ENCODE measurements at regions not wholly inside any gene's neighbourhood (a gene's known extent, or its start where the extent isn't known, plus 50 kb on each side); places are given as distances from the start of the nearest gene placed in this dataset.
A peak's percentile ranks its signal among the peaks of the same experiment; 100 is the strongest.

GRCh38 chr5:68433923-68434879, 218.6 kb downstream of the PIK3R1 start (continued):
- TF ChIP-seq ZBTB33 (CRISPR knock-in tag; IDR thresholded peaks at IDR 0.05), result no peak
- TF ChIP-seq ZNF552 (CRISPR knock-in tag; IDR thresholded peaks at IDR 0.05; ENCODE audit: borderline replicate concordance), result no peak
- no peak; the same call in 1 of the 2 replicates for TF ChIP-seq MXD4 (CRISPR knock-in tag; IDR thresholded peaks at IDR 0.05)
- no peak for TF ChIP-seq FOXM1 (CRISPR knock-in tag; IDR thresholded peaks at IDR 0.05)
- TF ChIP-seq HOXA3 (CRISPR knock-in tag; IDR thresholded peaks at IDR 0.05), result peak; percentile 31; the same call in 1 of the 2 replicates
- TF ChIP-seq ZNF670 (CRISPR knock-in tag; IDR thresholded peaks at IDR 0.05; ENCODE audit: borderline replicate concordance), result peak; percentile 62; the same call in 1 of the 2 replicates
- no peak for TF ChIP-seq ZBTB34 (CRISPR knock-in tag; IDR thresholded peaks at IDR 0.05)
- TF ChIP-seq ZFP37 (CRISPR knock-in tag; IDR thresholded peaks at IDR 0.05; ENCODE audit: borderline replicate concordance), result no peak
- no peak for TF ChIP-seq RBM39 (IDR thresholded peaks at IDR 0.05; ENCODE audit: low read depth, low read length, poor library complexity, severe bottlenecking)
- TF ChIP-seq CHD4 (IDR thresholded peaks at IDR 0.05; ENCODE audit: borderline replicate concordance, low read length), result no peak
- TF ChIP-seq IRF1 (CRISPR knock-in tag; IDR thresholded peaks at IDR 0.05; ENCODE audit: low read depth), result no peak
- no peak for TF ChIP-seq PCBP1 (IDR thresholded peaks at IDR 0.05; ENCODE audit: borderline replicate concordance, low read depth, low read length)
- no peak for TF ChIP-seq ZKSCAN8 (CRISPR knock-in tag; IDR thresholded peaks at IDR 0.05; ENCODE audit: borderline replicate concordance)
- TF ChIP-seq ZBED4 (CRISPR knock-in tag; IDR thresholded peaks at IDR 0.05; ENCODE audit: borderline replicate concordance), result no peak
- TF ChIP-seq ZNF256 (CRISPR knock-in tag; conservative IDR thresholded peaks at IDR 0.05), result no peak
- no peak for TF ChIP-seq SNAPC5 (CRISPR knock-in tag; IDR thresholded peaks at IDR 0.05; ENCODE audit: borderline replicate concordance)
- no peak for TF ChIP-seq ZNF550 (CRISPR knock-in tag; IDR thresholded peaks at IDR 0.05; ENCODE audit: borderline replicate concordance)
- no peak for TF ChIP-seq ATF5 (CRISPR knock-in tag; IDR thresholded peaks at IDR 0.05; ENCODE audit: low read depth)
- TF ChIP-seq ZSCAN9 (CRISPR knock-in tag; IDR thresholded peaks at IDR 0.05; ENCODE audit: borderline replicate concordance), result no peak; the same call in 1 of the 2 replicates

All from HepG2 (cell line).